Posterior cingulate gyrus (tissue), 11 donors: ENCODE measurements at regions not wholly inside any gene's neighbourhood (a gene's known extent, or its start where the extent isn't known, plus 50 kb on each side); places are given as distances from the start of the nearest gene placed in this dataset.
"Not testable (repeated sequence)": the region's sequence is repeated elsewhere in the genome, so short reads cannot be mapped to it uniquely, and the experiment has no call there.

ENCODE experiments used
- DNase-seq, 10 donors: peaks; one replicate each; pipeline versions ENCODE4 v3.0.0 to v3.0.0-alpha.2; 2020 to 2021; ENCODE audit warnings: mixed read lengths in 3 of 10
- intact Hi-C: fragments of 100-400 bp; cut with DNase I; formaldehyde crosslinking; loops from one replicate; pipeline ENCODE4 v1.15.1; 2023

GRCh38 chr9:115673599-115673998, 480.0 kb upstream of the PAPPA start:
- no peak for DNase-seq
- intact Hi-C loops: no loop called here

- intact Hi-C loops: no loop called here
- no peak for DNase-seq
These were observed 479.5 kb upstream of the PAPPA start for GRCh38 chr9:115674091-115674490.

DNA sequence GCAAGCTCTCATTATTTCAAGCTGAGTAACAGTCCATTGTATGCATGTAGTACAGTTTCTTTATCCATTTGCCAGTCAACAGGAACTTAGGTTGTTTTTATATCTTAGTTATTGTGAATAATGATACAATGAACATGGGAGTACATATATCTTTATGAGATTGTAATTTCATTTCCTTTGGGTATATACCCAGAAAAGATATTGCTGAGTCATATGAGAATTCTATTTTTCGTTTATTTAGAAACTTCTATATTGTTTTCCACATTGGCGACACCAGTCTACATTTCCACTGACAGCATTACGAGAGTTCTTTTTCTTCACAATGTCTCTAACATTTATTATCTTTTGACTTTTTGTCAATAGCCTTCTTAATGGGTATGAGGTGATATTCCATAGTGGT, 477.8 kb upstream of the PAPPA start:
- no peak for DNase-seq
- intact Hi-C loops: no loop called here

DNA sequence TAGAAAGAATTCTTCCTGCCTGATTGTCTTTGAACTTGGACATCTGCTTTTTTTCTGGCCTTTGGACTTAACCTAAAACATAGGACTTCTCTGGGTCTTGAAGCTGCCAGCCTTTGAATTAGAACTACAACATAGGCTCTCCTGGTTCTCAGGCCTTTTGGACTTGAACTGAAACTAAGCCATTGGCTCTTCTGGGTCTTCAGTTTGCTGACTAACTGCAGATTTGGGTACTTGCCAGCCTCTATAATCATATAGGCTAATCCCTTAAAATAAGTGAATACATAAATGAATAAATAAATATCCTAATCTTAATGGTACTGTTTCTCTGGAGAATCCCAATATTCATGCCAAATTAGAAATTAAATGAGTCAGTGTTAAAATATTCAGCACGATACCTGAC, 473.4 kb upstream of the PAPPA start:
- no peak for DNase-seq
- intact Hi-C loops: no loop called here

GRCh38 chr9:115681585-115681984, 472.0 kb upstream of the PAPPA start:
- intact Hi-C loops: no loop called here
- DNase-seq: no peak

DNA sequence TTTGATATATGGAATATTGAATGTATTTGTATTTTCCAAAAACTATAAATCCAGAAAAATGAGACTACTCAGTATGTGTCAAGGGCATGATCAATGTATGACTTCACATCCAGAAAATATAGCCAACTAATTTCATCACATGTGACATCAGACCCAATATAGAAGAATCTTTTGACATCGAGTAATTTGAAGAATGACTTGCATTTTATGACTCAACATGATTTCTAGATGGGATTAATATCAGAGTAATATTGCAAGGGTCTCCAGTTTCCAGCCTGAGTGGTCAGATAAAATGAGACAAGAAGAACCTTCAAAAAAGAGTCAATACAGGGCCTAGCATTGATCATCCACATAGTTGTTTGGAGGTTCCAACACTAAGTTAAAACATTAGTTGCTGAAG, 467.5 kb upstream of the PAPPA start:
- DNase-seq: no peak
- intact Hi-C loops: no loop called here

- DNase-seq: no peak
- intact Hi-C loops: no loop called here
These were observed 466.2 kb upstream of the PAPPA start for GRCh38 chr9:115687356-115687755.

DNA sequence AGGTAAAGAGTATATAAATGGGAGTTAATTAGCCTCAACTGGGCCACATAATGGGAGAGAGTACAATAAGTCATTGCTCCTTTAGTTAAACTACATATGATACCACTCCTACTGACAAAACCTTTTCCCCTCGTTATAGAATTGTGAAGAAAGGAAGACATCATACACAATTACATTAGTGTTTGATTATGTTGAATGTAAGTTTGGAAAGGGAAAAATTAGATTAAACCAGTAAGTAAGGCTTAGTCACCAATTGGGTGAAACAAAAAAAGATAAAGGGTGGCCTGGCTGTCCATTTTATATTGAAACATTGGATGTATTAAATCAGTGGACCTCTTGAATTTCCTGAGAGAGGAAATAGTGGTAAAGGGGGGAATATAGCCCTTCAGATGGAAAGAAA, 464.3 kb upstream of the PAPPA start:
- DNase-seq: no peak
- intact Hi-C loops: no loop called here

DNA sequence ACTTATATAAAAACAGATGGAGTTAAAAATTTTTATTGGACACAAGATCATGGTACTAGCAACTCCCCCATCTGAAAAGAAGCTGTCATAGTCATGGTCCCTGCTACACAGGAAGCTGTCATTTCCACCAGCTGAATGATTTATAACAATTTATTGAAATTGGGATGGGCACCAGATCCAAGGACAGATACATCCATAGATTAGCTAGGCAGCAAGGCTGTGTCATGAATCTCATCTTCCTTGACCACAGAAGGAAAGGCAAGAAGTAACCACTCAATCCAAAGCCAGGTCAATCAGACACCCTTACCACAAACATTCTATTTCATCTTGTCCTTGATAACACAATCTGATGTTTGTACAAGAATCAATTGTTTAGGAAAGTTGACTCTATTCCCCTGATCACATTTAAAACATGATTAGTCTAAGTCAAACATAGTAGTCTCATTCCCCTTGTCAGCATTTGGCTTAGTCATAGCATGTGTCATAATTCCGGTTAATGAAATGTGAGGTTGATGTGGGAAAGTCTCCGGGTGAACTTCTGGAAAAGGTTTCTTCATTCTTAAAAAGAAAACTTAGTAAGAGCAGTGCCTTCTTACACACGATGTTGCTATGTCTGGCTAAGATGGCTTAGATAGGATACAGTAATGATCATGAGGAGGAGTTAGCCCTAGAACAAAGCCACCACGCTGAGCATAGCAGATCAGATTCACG, 462.6 kb upstream of the PAPPA start:
- intact Hi-C loops: no loop called here

DNA sequence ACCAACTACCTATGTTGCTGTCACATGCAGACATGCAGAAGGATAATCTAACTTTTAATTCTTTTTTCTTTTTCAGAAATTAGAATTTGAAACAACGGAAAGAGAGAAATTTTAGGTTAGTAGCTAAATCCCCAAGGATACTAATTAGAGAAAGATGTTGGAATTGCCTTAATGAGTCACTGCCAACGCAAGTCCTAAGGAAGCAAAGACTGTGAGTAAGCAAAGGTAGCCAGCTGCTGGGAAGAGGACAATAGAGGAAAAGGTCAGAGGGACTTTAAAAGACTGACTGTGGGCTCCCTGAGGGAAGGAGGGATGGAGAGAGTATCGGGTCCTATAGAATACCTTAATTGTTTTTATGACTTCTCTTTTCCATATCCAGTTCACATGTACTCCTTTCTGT, 461.9 kb upstream of the PAPPA start:
- intact Hi-C loops: no loop called here

More for the DNA sequence above, 462.6 kb upstream of the PAPPA start:
- DNase-seq: no peak

DNA sequence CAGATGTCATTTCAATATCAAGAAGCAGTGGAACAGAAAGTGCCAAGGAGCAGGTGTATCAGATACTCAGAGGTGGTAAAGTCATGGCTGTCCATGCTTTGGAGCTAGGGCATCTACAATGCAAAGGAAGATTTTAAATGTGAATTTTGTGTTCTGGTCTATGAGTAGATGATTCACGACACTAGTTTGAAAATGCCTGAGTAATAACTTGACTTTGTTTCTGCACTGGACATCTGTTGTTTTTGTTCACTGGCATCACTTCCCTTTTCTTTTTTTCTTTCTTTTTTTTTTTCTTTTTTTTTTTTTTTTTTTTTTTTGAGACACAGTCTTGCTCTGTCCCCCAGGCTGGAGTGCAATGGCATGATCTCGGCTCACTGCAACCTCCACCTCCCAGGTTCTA, 460.7 kb upstream of the PAPPA start:
- intact Hi-C loops, DNase-seq: not testable (repeated sequence)

More for the DNA sequence above, 461.9 kb upstream of the PAPPA start:
- DNase-seq: no peak

- DNase-seq: no peak
These were observed 459.6 kb upstream of the PAPPA start for GRCh38 chr9:115694014-115694413.

DNA sequence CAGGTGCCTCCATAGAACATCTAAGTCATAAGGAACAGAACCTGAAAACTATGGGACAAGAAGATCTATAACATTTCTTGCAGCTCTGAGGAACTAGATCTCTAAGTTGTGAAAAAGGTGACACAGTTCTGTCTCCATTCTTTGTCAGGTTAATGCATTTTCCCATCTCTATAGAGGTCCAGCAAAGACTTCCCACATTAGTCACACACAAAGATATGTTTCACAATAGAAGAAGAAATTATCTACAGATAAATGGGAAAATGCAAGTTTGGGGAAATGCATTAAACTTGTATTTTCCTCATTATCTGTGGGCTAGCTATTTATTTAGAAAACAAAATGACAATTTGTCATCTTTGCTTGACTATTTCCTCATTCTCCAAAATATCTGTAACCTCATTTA, 458.6 kb upstream of the PAPPA start:
- intact Hi-C loops: no loop called here
- no peak for DNase-seq

More at GRCh38 chr9:115694014-115694413, 459.6 kb upstream of the PAPPA start:
- intact Hi-C loops: no loop called here

DNA sequence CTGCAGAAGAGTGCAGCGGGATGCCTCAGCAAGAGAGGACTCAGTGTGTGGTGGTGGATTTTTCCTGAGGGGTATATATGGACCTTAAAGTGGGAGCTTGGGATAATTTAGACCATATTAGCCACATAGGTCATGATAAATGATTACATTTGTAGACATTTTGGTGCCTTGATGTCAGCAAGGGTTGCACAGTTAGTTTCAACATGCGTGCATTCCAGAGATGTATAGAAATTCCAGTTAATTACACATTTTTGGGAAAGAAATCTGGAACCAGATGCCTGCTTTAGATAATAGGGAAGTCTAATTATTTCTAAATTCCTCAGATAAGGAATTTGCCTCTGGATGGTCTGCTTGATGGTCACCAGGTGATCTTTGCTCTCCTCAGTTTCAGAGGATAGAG, 440.6 kb upstream of the PAPPA start:
- no peak for DNase-seq

DNA sequence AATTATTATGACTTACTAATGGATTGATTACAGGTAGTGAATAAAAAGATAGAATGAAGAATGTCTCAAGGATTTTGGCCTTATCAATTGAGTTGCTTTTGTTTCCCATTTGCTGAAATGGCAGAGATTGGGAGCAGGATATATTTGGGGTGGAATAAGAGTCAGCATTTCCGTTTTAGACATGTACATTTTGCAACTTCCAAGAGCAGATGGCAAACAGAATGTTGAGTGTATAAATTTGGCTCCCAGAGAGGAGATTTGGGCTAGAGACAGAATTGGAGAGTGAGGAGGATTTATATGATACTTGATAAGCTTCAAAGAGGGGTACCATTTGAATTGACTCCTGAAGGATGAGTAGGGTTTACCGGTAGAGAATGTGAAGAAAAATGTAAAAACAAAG, 437.9 kb upstream of the PAPPA start:
- no peak for DNase-seq
- intact Hi-C loops: no loop called here

More for the DNA sequence above, 440.6 kb upstream of the PAPPA start:
- intact Hi-C loops: no loop called here

GRCh38 chr9:115717298-115717697, 436.3 kb upstream of the PAPPA start:
- no peak for DNase-seq
- intact Hi-C loops: no loop called here

- DNase-seq: no peak
- intact Hi-C loops: no loop called here
These were observed 435.8 kb upstream of the PAPPA start for GRCh38 chr9:115717711-115718173.

DNA sequence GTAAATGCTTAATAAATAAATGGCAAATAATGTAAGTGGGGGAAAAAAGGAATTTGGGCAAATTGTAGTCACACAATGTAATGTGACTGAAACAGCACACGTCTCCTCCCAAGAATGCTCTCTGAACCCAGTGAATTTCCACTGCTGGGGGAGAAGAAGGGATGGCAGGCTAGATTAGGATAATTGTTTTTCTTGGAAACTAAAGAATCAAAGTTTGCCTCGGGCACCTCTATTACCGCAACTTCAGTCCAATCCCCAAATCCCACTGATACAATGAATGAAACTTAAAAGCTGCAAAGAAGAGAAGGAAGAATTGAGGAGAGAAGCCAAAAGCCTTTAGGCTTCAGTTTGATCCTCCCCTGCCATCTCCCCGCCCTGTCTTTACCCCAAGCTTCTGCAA, 423.2 kb upstream of the PAPPA start:
- no peak for DNase-seq
- intact Hi-C loops: no loop called here

DNA sequence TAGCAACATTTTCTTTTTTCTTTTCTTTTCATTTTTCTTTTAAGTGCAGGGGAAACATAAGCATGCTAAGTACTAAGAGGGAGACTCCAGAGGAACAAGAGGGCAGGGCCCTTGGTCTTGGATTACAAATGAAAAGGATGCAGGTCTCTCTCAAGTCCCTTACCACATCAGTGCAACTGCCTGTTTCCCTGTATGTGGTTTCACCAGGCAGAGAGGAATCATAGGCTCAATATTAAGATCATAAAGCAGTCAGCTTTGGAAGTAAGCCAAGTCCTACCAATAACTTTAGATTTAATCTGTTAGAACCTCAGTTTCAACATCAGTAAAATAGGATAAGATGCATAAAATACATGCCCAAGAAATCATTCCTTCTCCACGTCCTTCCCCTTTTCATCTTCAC, 422.7 kb upstream of the PAPPA start:
- intact Hi-C loops: no loop called here
- no peak for DNase-seq

DNA sequence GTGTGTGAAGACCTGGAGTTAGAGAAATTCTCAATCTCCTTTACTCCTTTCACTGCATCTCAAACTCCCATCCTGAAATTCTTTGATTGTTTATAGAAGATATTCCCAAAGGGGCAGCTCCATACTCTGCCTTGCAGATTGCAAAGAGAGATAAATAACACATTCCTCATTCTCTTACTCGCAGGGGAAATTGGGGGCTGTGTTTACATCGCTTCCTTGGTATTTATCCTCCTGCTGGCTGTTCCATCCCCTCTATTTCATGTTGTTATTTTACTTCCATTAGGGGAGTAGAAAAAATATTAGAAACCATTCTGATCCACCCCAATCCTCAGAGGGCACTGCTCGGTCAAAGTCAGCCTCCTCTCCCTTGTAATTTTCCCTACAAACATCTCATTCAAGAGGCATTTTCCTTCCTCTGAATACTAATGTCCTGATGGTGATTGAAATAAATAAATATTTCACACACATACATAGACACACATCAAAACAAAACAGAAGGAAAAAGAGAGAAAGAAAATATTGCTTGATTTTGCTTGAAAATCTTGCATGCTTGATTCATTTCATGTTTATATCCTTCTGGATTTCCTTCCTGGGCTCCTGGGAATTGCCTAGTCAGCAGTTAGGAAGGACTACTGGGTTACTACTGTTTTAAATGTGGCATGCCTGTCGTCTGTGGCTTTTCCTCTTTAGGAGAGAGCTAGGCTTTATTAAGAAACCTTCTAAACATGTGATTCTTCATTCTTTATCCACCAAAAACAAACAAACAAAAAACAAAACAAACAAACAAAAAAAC, 420.1 kb upstream of the PAPPA start:
- DNase-seq: no peak
- intact Hi-C loops: no loop called here

GRCh38 chr9:115739096-115739875, 414.3 kb upstream of the PAPPA start:
- intact Hi-C loops: no loop called here

More at GRCh38 chr9:115739096-115739875, 414.3 kb upstream of the PAPPA start:
- no peak for DNase-seq
